ENCODE measurements at regions not wholly inside any gene's neighbourhood (a gene's known extent, or its start where the extent isn't known, plus 50 kb on each side); places are given as distances from the start of the nearest gene placed in this dataset.
"Not testable (repeated sequence)": the region's sequence is repeated elsewhere in the genome, so short reads cannot be mapped to it uniquely, and the experiment has no call there.

GRCh38 chr3:4921589-4921988 lies 57.6 kb upstream of the BHLHE40 start:
- TF ChIP-seq EP300 (IDR thresholded peaks at IDR 0.05; ENCODE audit: low read depth); CTCF (IDR thresholded peaks at IDR 0.05); POLR2A (IDR thresholded peaks at IDR 0.05); POLR2AphosphoS5 (IDR thresholded peaks at IDR 0.05): not testable (repeated sequence)

Data from transverse colon (tissue), 4 donors.